ENCODE measurements at regions not wholly inside any gene's neighbourhood (a gene's known extent, or its start where the extent isn't known, plus 50 kb on each side); places are given as distances from the start of the nearest gene placed in this dataset.

- WGBS, 5 donors, result 82 to 87% (median 86%) methylated on average over 28 of the region's 28 CpGs
- H3K36me3 ChIP-seq, result no peaks in the 10 kb centered on the region
- no peak overlapping the region for H3K27ac ChIP-seq
- no peak for TF ChIP-seq POLR2AphosphoS5 (IDR thresholded peaks at IDR 0.05)
- TF ChIP-seq CTCF (IDR thresholded peaks at IDR 0.05 in 8 of 11, conservative IDR thresholded peaks at IDR 0.05 in 3 of 11), result no peak
- no peak for TF ChIP-seq POLR2A (IDR thresholded peaks at IDR 0.05)
- intact Hi-C loops (cut with DNase I; ENCODE audit: low total_unique reads), result no loop called here
- H3K27me3 ChIP-seq (replicated peaks in 1 of 7), result no peaks in the 10 kb centered on the region
- DNase-seq, result no peak
- H3K4me1 ChIP-seq, result no peaks in the 10 kb centered on the region
- H3K4me3 ChIP-seq, result no peak overlapping the region
- H3K9me3 ChIP-seq, result peaks cover 0 to 6% (median 0%) of the 10 kb centered on the region in 8 donors
Measured at GRCh38 chr22:48679656-48680555, 1147.8 kb downstream of the BRD1 start.

- DNase-seq, result no peak
- TF ChIP-seq CTCF (IDR thresholded peaks at IDR 0.05 in 8 of 11, conservative IDR thresholded peaks at IDR 0.05 in 3 of 11) (no peak), POLR2AphosphoS5 (IDR thresholded peaks at IDR 0.05) (no peak), POLR2A (IDR thresholded peaks at IDR 0.05) (no peak)
- intact Hi-C loops (cut with DNase I; ENCODE audit: low total_unique reads), result no loop called here
Measured at GRCh38 chr22:48678171-48679135, 1149.2 kb downstream of the BRD1 start.

GRCh38 chr22:48677621-48678020, 1150.1 kb downstream of the BRD1 start:
- 79 to 91% (median 86%) methylated on average over 7 of the region's 7 CpGs for WGBS, 5 donors
- H3K9me3 ChIP-seq, result peaks cover 0 to 26% (median 10%) of the 10 kb centered on the region in 8 donors

More at GRCh38 chr22:48678171-48679135, 1149.2 kb downstream of the BRD1 start:
- Histone ChIP-seq H3K27me3 (replicated peaks in 1 of 7) (no peaks in the 10 kb centered on the region), H3K4me1 (no peaks in the 10 kb centered on the region), H3K27ac (no peak overlapping the region), H3K9me3 (peaks cover 0 to 18% (median 2%) of the 10 kb centered on the region in 8 donors), H3K36me3 (no peaks in the 10 kb centered on the region), H3K4me3 (no peak overlapping the region)
- 70 to 83% (median 75%) methylated on average over 36 to 38 of the region's 38 CpGs for WGBS, 5 donors

More at GRCh38 chr22:48677621-48678020, 1150.1 kb downstream of the BRD1 start:
- Histone ChIP-seq H3K27ac (no peak overlapping the region), H3K27me3 (replicated peaks in 1 of 7) (no peaks in the 10 kb centered on the region), H3K4me1 (no peaks in the 10 kb centered on the region), H3K36me3 (no peaks in the 10 kb centered on the region), H3K4me3 (no peak overlapping the region)
- intact Hi-C loops (cut with DNase I; ENCODE audit: low total_unique reads), result no loop called here
- no peak for DNase-seq
- TF ChIP-seq POLR2A (IDR thresholded peaks at IDR 0.05), result no peak
- no peak for TF ChIP-seq CTCF (IDR thresholded peaks at IDR 0.05 in 8 of 11, conservative IDR thresholded peaks at IDR 0.05 in 3 of 11)
- TF ChIP-seq POLR2AphosphoS5 (IDR thresholded peaks at IDR 0.05), result no peak

All from spleen (tissue), 11 donors.